ENCODE measurements at regions not wholly inside any gene's neighbourhood (a gene's known extent, or its start where the extent isn't known, plus 50 kb on each side); places are given as distances from the start of the nearest gene placed in this dataset.

- H3K4me3 ChIP-seq (ENCODE audit: low read depth, low read length): no peak overlapping the region
- DNase-seq (ENCODE audit: low read depth): no peak
- TF ChIP-seq CTCF (IDR thresholded peaks at IDR 0.05; ENCODE audit: insufficient read depth, low read depth, low read length): no peak
Measured at GRCh38 chr11:33638608-33639007, 62.0 kb downstream of the C11orf91 start.

GRCh38 chr11:33636104-33636503 lies 64.5 kb downstream of the C11orf91 start:
- peak; percentile 39 for DNase-seq (ENCODE audit: low read depth)
- no peak for TF ChIP-seq CTCF (IDR thresholded peaks at IDR 0.05; ENCODE audit: insufficient read depth, low read depth, low read length)
- H3K4me3 ChIP-seq (ENCODE audit: low read depth, low read length): no peak overlapping the region

GRCh38 chr11:33635161-33635560 lies 65.5 kb downstream of the C11orf91 start:
- no peak overlapping the region for H3K4me3 ChIP-seq (ENCODE audit: low read depth, low read length)
- no peak for TF ChIP-seq CTCF (IDR thresholded peaks at IDR 0.05; ENCODE audit: insufficient read depth, low read depth, low read length)
- DNase-seq (ENCODE audit: low read depth): peak; percentile 74

GRCh38 chr11:33634291-33634834 lies 66.3 kb downstream of the C11orf91 start:
- no peak for TF ChIP-seq CTCF (IDR thresholded peaks at IDR 0.05; ENCODE audit: insufficient read depth, low read depth, low read length)
- H3K4me3 ChIP-seq (ENCODE audit: low read depth, low read length): no peak overlapping the region
- DNase-seq (ENCODE audit: low read depth): peak; percentile 57

- no peak overlapping the region for H3K4me3 ChIP-seq (ENCODE audit: low read depth, low read length)
- no peak for TF ChIP-seq CTCF (IDR thresholded peaks at IDR 0.05; ENCODE audit: insufficient read depth, low read depth, low read length)
- peak; percentile 45 for DNase-seq (ENCODE audit: low read depth)
Measured at GRCh38 chr11:33633251-33634003, 67.2 kb downstream of the C11orf91 start.

- TF ChIP-seq CTCF (IDR thresholded peaks at IDR 0.05; ENCODE audit: insufficient read depth, low read depth, low read length): no peak
- no peak for DNase-seq (ENCODE audit: low read depth)
- H3K4me3 ChIP-seq (ENCODE audit: low read depth, low read length): no peak overlapping the region
Measured at GRCh38 chr11:33631749-33632091, 68.9 kb downstream of the C11orf91 start.
